ENCODE measurements at regions not wholly inside any gene's neighbourhood (a gene's known extent, or its start where the extent isn't known, plus 50 kb on each side); places are given as distances from the start of the nearest gene placed in this dataset.

GRCh38 chr6:169895000-169895759, 143.8 kb downstream of the ERMARD start:
- DNase-seq (ENCODE audit: low read depth in 2 of 2): no peak

DNA sequence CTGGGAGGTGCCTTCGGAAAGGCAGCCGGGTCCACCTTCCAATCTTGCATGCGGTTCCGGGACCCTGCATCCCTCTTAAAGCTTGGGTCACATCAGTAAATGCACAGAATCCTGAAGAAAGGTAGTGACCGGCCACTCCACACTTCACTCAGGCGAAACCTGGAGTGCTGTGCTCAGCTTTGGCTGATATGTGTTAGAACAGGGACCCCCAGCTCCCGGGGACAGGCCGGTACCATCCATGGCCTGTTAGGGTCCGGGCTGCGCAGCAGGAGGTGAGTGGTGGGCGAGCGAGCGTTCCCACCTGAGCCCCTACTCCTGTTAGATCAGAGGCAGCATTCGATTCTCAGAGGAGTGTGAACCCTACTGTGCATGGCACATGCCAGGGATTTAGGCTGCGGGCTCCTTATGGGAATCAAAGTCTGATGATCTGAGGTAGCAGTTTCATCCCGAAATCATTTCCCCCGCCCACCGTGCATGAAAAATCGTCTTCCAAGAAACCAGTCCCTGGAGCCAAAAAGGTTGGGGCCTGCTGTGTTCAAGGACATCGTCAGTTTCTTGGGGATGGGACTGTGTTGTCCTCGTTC, 143.0 kb downstream of the ERMARD start:
- DNase-seq (ENCODE audit: low read depth in 2 of 2): no peak

GRCh38 chr6:169893624-169894023, 142.2 kb downstream of the ERMARD start:
- no peak for DNase-seq (ENCODE audit: low read depth in 2 of 2)

GRCh38 chr6:169891846-169892245, 140.4 kb downstream of the ERMARD start:
- DNase-seq (ENCODE audit: low read depth in 2 of 2): no peak

GRCh38 chr6:169891421-169891820, 140.0 kb downstream of the ERMARD start:
- no peak for DNase-seq (ENCODE audit: low read depth in 2 of 2)

GRCh38 chr6:169890901-169891300, 139.5 kb downstream of the ERMARD start:
- no peak for DNase-seq (ENCODE audit: low read depth in 2 of 2)

DNA sequence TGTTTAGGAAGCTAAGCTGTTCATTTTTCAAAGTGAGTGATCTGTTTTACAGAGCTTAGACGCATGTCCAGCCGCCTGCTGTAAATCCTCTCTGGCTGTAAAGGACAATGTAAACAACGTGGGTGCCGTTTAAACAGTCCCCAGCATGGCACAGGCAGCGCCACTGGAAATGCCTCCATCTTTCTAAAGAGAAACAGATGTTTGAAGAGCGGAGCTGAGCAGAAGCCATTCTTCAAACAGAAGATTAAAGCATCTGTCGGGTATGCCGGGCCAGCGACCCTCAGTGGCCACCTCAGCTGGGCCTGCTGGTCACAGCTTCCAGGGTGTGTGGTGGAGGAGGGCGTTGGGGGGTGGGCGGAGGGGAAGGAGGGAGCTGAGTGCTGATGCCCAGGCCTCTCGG, 138.6 kb downstream of the ERMARD start:
- no peak for DNase-seq (ENCODE audit: low read depth in 2 of 2)

DNA sequence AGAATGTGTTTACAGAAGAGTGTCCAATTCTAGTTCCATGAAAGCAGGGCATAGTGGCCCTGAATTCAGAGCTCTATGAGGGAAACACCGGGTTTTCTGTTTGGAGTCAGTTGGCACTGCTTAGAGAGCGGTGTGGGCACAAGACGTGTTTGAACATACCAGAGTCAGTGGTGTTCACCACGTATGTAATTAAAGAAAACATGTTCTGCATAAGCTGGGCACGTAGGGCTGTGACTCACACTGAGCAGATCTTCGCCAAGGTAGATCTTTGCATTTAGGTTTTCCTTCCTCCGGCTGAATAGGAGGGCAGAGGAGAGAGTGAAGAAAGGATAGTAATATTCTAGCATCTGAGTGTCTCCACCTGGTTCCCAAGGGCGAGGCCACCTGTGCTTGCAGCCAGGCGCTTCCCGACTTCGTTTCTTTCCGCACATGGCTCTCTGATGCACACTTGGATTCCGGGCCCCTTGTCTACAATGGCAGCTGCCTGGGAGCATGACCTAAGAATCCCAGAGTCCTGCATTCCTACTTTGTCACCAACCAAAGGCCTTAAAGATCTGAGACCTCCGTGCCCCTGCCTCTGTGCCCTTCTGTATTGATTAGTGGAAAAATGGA, 136.2 kb downstream of the ERMARD start:
- DNase-seq (ENCODE audit: low read depth in 2 of 2): no peak

- no peak for DNase-seq (ENCODE audit: low read depth in 2 of 2)
These were observed 135.3 kb downstream of the ERMARD start for GRCh38 chr6:169886631-169887227.

DNA sequence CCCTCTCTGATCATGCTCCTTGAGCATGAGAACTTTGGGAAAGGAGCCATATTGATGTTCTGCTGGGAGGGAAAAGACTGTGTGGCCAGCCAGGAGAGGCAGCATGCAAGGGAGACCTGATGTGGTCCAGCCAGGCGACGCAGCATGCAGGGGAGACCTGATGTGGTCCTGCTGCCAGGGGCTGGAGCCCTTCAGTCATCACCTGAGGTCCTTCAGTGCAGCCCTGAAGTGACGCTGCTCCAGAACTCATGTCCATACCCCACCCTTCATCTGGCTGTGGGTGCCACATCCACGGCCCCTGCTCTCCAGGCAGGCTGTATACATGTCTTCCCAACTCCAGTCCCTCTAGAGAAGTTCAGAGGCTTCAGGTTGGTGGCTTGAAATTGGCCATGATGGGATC, 134.4 kb downstream of the ERMARD start:
- DNase-seq (ENCODE audit: low read depth in 2 of 2): no peak

GRCh38 chr6:169885131-169885530, 133.7 kb downstream of the ERMARD start:
- DNase-seq (ENCODE audit: low read depth in 2 of 2): no peak

DNA sequence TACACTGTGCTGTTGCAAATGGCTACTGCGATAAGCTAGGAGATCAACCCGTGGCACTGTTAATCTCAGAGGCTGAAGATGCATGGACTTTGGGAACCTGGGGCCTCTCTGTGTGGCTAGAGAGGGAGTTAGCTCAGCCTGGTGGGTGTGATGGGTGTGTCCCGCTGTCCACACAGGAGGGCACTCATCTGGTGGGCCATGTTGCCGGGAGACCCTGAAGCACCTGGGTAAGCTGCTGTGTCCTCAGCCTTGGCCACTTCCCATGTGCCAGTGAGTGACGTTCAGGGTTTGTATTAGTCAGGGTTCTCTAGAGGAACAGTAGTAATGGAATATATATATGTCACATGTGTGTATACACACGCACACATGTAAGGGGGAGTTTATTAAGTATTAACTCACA, 132.7 kb downstream of the ERMARD start:
- DNase-seq (ENCODE audit: low read depth in 2 of 2): no peak

- no peak for DNase-seq (ENCODE audit: low read depth in 2 of 2)
These were observed 131.9 kb downstream of the ERMARD start for GRCh38 chr6:169883316-169883715.

GRCh38 chr6:169881976-169882375, 130.6 kb downstream of the ERMARD start:
- no peak for DNase-seq (ENCODE audit: low read depth in 2 of 2)

GRCh38 chr6:169881398-169881797, 130.0 kb downstream of the ERMARD start:
- no peak for DNase-seq (ENCODE audit: low read depth in 2 of 2)

DNA sequence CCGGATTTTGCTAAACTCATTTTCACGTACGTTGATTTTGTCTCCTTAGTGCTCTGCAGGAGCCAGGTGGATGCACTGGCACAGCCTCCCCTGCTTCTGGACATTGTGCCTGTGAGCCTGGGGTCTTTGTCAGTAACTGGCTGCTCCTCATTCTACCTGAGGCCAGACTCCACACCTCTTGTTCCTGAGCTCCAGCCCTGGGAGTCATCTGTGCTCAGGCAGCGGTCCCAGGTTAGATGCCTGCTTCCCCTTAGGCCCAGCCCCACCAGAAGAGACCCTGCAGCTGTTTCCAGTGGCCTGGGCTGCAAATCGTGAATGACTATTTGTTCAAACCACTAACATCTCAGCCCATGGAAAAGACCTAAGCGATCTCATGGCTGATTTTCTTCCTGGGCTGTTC, 129.1 kb downstream of the ERMARD start:
- DNase-seq (ENCODE audit: low read depth in 2 of 2): no peak

GRCh38 chr6:169869301-169869700, 117.9 kb downstream of the ERMARD start:
- DNase-seq (ENCODE audit: low read depth in 2 of 2): no peak

DNA sequence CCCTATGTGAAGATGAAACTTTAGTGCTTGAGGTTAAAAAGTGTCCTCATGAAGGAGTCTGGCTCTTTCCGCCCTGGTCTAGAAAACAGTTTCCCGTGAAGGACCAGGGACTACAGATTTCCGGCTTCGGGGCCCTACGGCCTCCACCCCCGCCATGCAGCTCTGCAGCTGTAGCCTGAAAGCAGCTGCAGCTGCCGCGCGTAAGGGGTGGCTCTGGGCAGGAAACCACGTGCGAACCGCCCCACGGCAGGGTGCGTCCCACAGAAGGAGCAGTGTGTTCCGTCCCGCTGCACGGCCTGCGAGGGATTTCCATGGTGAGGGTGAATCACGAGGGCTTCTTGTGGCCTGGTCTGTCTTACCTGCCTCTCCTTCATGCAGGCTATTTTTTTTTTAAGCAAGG, 117.0 kb downstream of the ERMARD start:
- DNase-seq (ENCODE audit: low read depth in 2 of 2): peak; percentile 22 to 32

DNA sequence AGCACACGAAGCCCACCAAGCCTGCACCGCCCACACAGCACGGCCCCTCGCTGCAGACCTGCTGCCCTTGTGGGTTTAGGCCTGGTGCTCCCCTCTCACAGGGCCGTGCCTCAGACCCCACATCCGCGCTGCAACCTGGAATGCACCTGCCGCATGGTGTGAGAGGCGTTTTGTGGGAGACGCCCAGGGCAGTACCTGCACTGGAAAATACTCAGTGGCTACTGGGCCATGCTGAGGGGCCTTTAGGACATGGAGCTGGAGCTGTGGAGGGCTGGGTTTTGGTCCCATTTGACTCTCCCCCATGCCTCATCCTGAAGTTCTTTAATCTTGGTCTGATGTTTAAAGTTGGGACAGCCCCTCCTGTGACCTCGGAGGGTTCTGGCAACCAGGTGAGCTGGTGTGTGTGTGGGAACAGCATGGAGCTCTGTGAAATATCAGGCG, 116.3 kb downstream of the ERMARD start:
- no peak for DNase-seq (ENCODE audit: low read depth in 2 of 2)

GRCh38 chr6:169866668-169867521, 115.5 kb downstream of the ERMARD start:
- no peak for DNase-seq (ENCODE audit: low read depth in 2 of 2)

GRCh38 chr6:169866140-169866534, 114.7 kb downstream of the ERMARD start:
- DNase-seq (ENCODE audit: low read depth in 2 of 2): no peak
